AG10803 (cell line): ENCODE measurements at regions not wholly inside any gene's neighbourhood (a gene's known extent, or its start where the extent isn't known, plus 50 kb on each side); places are given as distances from the start of the nearest gene placed in this dataset.

ENCODE experiments used
- DNase-seq: peaks from one replicate; pipeline ENCODE4 v3.0.0; 2010; ENCODE audit warnings: low read depth
- H3K4me3 ChIP-seq: 2 replicates; pipeline ENCODE4 v1.5.1; 2011; ENCODE audit warnings: mild to moderate bottlenecking, low read length, control low read depth
- TF ChIP-seq, protein P1 (sequence below): conservative IDR thresholded peaks from 2 replicates; pipeline ENCODE4 v1.5.1; 2011; ENCODE audit warnings: mild to moderate bottlenecking, low read length, control low read depth, inconsistent platforms

- TF ChIP-seq, protein P1, sequence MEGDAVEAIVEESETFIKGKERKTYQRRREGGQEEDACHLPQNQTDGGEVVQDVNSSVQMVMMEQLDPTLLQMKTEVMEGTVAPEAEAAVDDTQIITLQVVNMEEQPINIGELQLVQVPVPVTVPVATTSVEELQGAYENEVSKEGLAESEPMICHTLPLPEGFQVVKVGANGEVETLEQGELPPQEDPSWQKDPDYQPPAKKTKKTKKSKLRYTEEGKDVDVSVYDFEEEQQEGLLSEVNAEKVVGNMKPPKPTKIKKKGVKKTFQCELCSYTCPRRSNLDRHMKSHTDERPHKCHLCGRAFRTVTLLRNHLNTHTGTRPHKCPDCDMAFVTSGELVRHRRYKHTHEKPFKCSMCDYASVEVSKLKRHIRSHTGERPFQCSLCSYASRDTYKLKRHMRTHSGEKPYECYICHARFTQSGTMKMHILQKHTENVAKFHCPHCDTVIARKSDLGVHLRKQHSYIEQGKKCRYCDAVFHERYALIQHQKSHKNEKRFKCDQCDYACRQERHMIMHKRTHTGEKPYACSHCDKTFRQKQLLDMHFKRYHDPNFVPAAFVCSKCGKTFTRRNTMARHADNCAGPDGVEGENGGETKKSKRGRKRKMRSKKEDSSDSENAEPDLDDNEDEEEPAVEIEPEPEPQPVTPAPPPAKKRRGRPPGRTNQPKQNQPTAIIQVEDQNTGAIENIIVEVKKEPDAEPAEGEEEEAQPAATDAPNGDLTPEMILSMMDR = no peak
- no peak for DNase-seq
- H3K4me3 ChIP-seq = no peak overlapping the region
Measured at GRCh38 chr20:39640147-39640546, 678.0 kb downstream of the DHX35 start.

GRCh38 chr20:39638731-39639130 is 676.6 kb downstream of the DHX35 start:
- TF ChIP-seq, protein P1 = no peak
- no peak for DNase-seq
- no peak overlapping the region for H3K4me3 ChIP-seq

GRCh38 chr20:39633689-39634088 is 671.5 kb downstream of the DHX35 start:
- no peak for DNase-seq

GRCh38 chr20:39632757-39633156 is 670.6 kb downstream of the DHX35 start:
- no peak for DNase-seq
- TF ChIP-seq, protein P1 = no peak
- no peak overlapping the region for H3K4me3 ChIP-seq

More at GRCh38 chr20:39633689-39634088, 671.5 kb downstream of the DHX35 start:
- TF ChIP-seq, protein P1 = no peak
- H3K4me3 ChIP-seq = no peak overlapping the region

GRCh38 chr20:39632176-39632575 is 670.0 kb downstream of the DHX35 start:
- H3K4me3 ChIP-seq = no peak overlapping the region
- no peak for DNase-seq
- TF ChIP-seq, protein P1 = no peak

GRCh38 chr20:39631557-39631956 is 669.4 kb downstream of the DHX35 start:
- DNase-seq = peak; percentile 16
- TF ChIP-seq, protein P1 = no peak

GRCh38 chr20:39630215-39630908 is 668.2 kb downstream of the DHX35 start:
- DNase-seq = peak; percentile 31
- TF ChIP-seq, protein P1 = no peak
- H3K4me3 ChIP-seq = no peak overlapping the region

More at GRCh38 chr20:39631557-39631956, 669.4 kb downstream of the DHX35 start:
- no peak overlapping the region for H3K4me3 ChIP-seq
